LHCN-M2 (cell line): ENCODE measurements at regions not wholly inside any gene's neighbourhood (a gene's known extent, or its start where the extent isn't known, plus 50 kb on each side); places are given as distances from the start of the nearest gene placed in this dataset.
"Not testable (repeated sequence)": the region's sequence is repeated elsewhere in the genome, so short reads cannot be mapped to it uniquely, and the experiment has no call there.

Experiments
- DNase-seq: peaks from one replicate; pipeline ENCODE4 v3.0.0-alpha.2; 2012; ENCODE audit warnings: low read depth

DNA sequence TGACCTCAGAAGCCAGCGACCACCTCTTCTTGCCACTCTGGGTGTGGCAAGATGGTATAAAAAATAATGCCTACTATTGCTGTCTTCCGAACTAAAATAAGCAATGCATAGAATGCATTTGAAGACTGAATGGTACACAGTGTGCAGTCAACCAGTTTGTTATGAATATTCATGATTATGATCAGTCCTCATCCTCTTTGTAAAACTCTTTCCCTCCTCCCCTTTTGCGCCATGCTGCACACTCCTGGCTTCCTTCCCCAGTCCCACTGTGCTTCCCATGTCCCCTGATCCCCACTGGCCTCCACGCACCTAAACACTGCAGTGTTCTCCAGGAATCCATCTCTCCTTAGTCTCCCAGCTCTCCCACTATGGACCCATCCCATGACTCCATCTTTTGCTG is 348.0 kb downstream of the SOX9 start:
- no peak for DNase-seq

DNA sequence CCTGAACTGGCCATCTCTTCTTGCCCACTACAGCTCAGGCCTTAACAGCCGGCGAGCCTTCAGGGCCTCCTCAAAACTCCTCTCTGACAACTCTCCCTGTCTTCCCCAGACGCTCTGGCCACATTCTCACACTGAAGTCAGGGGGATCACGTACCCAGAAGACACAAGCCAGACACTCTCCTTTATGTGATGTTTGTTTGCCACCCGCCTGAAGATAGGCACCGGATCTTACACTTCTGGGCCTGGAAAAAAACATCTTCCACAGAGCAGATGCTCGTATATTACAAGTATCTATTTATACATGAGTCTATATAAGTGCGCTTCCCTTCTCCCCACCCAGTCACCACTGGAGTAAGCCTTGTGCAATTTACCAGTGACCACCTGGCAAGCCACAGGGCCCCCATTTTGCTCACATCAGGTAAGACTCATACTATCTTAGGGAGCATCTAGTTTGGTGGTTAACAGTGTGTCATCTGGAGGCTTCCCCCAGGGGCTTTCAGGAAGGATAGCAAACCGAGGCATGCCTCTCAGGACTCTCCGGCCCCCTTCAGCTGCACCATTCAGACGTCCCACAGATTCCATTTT is 349.4 kb downstream of the SOX9 start:
- DNase-seq = no peak

DNA sequence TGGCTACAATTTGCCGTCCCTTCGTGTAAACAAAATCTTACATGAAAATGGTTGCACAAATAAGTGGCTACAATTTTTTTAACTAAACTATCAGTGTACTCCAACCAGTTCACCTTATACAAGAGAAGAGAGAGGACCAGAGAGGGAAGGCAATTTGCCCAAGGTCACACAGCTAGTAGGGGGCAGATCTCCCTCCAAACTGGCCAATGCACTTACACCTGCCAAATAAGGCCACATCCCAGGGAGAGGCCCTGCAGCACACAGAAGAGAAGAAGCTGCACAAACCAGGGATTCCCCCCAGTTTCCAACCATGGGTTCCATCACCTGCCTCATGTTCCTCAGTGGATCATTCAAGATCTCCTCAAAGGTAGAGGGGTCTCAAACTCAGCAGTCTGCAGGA is 349.9 kb downstream of the SOX9 start:
- DNase-seq = no peak

DNA sequence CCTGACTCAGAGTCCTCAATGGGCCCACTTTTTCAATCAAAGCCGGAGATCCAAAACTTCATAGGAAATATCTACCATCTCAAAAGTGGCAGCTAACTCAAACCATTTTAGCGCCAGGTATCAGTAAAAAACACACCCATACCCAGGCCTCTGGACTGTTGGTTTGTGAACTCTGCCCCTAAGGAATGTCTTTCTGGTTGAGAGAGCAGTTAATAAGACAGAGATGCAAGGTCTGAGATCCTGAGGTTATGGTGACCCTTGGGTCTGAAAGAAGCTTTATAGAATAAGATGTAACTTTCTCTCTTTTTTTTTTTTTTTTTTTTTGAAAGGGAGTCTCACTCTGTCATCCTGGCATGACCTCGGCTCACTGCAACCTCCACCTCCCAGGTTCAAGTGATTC is 350.5 kb downstream of the SOX9 start:
- no peak for DNase-seq

DNA sequence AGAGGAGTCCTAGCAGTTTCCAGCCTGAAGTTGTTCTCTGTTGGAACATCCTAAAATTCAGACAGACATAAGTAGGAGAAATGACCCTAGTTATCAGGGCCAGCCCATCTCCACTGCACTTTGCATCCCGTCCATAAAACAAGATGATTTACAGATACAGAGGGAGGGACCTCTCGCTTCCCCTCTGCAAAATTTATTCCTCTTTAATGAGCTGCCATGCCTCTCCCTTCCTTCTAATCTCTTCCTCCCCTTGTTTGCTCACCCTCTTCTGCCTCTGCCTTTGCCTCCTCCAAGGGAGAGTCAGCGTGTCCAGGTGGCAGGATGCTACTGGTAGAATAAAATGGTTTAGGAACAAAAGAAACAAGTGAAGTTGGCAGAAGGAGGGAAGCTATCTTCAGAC is 351.3 kb downstream of the SOX9 start:
- DNase-seq = no peak

DNA sequence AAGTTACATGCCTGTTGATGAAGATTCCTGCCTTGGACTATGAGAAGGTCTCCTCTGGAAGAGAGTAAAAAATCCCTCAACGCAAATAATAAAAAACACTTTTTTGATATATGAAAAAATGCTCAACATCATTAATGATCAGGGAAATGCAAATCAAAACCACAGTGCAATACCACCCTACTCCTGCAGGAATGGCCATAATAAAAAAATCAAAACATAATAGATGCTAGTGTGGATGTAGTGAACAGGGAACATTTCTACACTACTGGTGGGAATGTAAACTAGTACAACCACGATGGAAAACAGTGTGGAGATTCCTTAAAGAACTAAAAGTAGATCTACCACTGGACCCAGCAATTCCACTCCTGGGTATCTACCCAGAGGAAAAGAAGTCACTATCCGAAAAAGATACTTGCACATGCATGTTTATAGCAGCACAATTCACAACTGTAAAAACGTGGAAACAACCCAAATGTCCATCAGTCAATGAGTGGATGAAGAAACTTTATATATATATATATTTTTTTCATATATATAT is 352.1 kb downstream of the SOX9 start:
- not testable (repeated sequence) for DNase-seq

DNA sequence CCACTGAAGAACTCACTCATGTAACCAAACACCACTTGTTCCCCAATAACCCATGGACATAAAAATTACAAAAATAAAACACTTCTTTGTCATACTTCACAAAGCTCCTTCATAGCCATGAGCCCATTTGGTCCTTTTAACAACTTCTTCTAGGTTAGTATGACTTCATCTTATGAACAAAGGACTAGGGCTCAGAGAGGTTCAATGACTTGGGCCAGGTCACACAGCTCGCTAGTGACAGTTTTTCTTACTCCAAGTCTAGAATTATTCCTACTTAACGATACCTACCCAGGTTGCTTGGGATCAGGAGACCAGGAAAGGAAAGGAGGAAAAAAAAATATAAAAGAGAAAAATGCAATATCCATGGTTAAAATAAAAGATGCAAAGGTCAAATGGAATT is 353.4 kb downstream of the SOX9 start:
- no peak for DNase-seq

DNA sequence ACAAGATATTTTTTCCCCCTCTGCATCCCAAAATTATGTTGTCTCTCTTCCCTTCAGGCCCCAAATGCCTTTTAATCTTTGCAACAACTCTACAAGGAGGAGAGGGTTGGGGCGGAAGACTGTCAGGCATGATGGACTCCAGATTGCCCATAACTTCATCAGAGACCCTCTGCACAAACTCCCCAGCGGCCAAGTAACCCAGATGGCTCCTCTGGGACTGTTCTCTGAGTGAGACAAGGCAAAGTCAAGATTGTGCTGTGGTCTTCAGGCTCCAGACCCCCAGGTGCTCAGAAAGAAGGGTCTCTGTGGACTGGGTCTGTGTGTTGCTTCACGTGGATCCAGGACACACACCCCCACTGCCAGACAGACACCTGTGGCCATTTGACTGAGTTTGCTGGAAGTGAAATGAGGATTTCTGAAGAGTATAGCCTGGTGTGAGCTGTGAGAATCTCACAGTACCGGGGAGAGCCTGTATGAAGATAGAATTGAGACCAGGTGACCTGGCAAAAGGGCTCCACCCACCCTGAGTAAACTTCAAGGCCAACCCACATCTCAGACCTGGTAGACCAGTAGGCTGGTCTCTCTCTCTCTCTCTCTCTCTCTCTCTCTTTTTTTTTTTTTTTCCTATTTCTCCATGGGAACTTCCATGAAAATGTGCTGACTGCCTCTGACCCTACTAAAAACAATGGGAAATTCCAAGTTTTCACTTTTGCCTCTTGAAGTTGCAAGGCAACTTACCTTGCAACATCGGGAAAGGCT is 354.1 kb downstream of the SOX9 start:
- no peak for DNase-seq

DNA sequence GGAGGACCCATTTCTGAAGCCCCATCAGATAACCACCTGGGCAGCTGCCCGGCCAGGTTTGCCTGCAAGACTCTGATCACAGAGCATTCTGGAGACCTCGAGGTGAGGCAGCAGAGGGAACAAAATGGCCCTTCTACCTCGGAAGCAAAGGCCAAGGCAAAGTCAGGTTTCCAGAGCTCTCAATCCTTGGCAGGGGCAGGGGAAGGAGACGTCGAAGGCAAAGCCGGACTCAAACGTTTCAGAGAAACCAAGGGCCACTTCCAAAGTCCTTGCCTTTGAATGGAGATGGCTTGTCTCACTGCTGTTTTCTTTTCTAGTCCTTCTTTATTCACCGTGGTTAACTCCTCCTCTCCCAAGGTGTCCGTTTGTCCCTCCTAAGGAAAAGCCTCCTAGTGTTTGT is 355.3 kb downstream of the SOX9 start:
- DNase-seq = no peak

DNA sequence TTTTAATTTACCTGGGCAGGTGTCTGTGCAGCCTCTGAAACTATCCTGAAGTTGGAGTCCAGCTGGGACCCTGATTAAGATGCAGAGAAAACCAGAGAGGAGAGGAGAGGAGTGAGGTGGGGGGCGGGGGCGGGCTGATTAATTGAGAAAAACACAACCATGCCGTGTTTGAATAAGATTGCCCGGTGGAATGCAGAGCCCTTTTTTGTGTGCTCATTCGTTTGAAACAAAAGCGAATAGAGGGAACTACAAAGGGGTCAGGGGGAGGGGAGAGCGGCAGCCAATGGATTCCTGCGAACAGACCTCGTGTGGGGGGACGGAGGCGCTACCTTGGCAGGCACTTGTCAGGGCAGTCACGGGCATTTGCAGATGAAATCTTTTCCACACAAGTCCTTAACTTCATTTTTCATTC is 355.8 kb downstream of the SOX9 start:
- DNase-seq = no peak

DNA sequence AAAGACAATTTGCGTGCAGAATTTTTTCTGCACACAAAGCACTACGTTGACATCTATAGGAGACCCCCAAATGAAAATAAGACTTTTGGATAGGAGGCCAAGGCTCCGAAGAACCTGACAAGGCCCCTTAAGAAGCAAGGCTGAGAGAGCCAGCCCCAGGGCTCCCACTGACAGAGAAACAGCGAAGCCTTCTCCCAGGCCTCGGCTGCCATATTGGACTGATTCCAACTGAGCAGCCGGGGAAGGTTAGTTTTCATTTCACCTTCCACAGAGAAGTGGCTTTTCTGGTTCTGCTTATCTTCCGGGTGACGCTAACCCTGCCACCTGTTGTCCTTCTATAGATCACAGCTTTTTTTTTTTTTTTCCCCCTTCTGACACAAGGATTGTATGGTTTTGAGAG is 356.7 kb downstream of the SOX9 start:
- no peak for DNase-seq

DNA sequence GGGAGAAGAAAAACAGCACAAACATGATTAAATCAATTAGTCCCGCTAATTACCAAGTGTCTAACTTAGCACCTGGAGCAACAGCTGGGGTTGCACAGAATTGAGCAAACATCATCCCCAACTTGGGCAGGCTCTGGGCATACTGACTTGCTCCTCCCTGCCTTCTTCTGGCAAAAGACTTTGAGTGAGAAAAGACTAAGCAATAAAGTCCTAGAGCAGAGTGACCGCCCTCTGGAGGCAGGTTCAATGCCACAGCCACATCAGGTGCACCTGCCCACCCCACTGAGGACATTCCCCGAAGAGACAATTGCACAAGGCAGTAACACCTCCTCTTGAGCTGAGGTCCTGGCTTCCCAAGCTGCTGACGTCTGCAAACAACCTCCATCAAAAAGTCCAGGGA is 358.3 kb downstream of the SOX9 start:
- DNase-seq = no peak

DNA sequence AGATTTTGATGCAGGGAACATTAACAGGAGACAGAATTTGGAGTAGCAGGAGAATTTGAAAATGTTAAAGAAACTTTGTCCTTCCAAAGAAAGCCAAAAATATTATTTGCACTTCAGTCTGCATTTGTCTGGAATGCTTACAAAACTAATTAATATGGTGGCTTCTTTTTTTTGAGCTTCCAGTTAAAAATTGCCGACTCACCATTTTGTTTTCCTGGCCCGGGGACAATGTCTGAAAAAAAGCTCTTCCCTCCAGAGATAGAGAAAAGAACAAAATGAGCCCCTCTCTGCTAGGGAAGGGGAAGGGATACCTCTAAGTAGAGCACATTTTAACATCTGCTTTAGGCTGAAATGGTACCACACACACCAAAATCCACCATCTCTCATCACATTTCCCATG is 360.8 kb downstream of the SOX9 start:
- DNase-seq = no peak

DNA sequence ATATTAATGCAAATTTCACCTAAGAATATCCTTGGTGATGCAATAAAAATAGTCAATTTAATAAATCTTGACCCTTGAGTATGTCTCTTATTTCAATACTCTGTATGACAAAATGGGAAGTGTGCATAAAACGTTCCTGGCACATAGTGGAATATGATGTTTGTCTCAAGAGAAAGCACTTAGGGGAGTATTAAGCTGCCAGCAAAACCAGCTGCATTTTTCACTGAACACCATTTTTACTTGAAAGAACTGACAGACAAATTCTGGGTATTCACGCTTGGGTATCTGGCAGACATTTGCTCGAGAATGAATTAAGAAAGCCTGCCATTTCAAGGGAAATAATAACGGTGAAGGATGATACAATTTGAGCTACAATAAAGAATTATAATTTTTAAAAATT is 364.8 kb downstream of the SOX9 start:
- no peak for DNase-seq

DNA sequence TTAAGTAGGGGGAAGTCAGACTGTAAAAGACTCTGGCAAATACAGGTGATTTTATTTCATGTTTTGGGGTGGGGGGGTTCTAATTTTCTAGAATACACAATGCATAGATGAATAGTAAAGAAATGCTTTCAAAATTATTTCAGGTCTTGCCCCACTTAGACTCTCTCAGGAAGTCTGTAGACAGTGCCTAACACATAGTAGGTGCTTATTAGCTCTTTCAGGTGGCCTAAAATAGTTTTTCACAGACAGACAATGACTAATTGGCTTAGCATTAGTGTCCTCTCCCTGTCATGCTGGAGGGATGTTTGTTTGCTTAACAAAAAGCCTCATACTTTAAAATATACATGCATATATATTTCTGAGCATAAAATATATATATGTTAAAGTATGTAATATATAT is 366.0 kb downstream of the SOX9 start:
- no peak for DNase-seq

DNA sequence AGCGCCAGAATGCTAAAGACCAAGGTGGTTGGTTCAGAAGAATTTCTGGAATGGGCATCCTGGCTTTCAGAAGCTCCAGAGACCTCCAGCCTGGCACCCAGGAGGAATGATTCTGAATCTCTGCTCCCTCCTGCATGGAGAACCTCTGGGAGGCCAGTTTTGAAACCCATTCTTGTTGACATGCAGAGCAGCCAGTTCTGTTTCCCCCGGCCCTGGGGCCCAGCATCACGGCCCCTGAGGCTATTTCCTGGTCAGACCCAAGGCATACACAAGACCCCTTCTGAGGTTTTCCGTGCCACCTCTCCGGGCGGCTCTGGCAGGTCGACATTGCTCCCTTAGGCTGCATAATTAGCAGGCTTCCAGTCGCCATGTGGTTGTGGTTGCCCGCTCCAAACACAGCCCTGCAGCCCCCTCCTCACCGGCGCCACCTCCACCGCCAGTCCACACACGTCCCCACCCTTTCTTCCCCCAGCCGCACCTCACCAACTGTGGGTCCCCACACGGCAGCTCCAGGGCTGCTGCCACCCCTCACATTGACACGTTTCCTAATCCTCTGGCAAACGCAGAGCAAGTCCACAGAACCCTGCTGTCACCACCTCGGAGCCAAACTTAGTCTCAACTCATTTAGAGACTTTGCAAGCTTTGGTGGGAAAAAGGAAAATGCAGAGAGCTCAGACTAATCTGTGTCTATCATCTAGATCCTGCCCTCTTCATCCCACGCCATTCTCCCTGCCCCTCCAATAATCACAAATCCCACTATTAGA is 367.1 kb downstream of the SOX9 start:
- DNase-seq = no peak

DNA sequence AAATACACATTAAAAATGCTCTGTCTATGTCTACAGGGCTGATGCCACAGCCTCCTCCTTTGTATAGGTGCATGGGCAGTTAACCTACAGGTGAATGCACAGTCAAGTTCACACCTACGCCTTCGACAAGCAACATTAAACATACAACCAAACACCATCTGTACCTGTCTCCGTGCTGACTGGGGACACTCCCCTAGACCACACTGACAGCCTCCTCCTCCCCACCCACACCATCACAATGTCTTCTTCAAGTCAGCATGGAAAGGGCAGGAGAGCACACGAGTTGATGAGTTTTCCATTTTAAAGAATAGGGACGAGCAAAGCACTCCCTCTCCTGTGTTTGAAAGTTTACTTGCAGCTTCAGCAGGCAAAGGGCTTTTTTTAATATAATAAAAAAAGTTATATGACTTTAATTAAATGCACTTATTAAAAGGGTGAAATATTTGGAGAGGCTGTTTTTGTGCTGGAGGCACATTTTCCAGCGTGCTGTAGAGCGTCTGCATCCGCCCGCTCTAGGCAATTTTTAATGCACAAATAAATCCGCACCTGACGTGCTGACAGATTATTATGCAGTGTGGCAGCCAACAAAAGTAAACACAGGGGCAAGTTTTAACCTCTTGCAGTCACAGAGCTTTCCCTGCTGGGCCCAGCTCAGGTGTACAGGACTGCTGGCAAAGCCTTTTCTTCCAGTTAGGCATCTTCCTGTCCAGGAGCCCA is 367.9 kb downstream of the SOX9 start:
- DNase-seq = no peak

DNA sequence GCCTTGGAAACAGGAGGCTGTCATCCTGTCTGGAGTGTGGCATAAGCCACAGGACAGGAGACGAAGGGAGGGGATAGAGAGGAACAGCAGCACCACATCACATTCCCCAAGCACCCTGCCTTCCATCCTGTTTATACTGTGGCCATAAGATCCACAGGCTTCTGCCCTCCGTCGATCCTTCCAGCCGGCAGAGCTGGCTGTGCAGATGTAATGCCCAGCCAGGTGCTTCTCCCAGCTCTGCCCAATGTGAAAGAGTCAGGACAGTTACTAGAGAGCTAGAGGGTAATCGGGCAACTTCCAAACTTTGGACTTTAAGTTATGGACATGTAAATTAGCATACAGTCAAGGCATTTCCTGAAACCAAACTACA is 368.4 kb downstream of the SOX9 start:
- DNase-seq = no peak

DNA sequence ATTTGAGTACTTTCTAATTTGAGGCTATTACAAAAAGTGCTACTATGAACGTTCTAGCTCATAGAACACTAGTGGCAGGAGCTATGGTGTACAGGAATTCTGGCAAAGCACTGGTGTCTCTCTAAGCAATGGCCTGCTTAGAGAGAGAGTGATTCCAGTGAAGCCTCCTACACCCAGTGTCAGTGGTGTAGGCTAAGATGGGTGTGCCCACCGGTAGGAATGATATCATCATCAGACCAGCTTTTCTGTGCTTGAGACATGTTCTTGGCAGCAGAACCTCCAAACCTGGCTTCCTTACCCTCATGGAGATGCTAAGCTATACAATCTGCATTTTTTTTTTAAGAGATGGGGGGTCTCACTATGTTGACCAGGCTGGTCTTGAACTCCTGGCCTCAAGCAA is 370.3 kb downstream of the SOX9 start:
- DNase-seq = no peak

DNA sequence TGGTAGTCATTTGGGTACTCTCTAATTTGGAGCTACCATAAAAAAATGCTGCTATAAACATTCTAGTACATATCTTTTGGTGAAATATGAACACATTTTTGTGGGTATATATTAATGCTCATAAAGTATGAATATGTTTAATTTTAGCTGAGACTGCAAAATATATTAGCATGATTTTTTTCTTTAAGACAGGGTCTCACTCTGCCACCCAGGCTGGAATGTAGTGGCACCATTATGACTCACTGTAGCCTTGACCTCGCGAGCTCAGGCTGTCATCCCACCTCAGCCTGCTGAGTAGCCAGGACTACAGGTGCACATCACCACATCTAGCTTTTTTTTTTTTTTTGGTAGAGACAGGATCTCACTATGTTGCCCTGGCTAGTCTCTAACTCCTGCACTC is 371.7 kb downstream of the SOX9 start:
- DNase-seq = no peak

DNA sequence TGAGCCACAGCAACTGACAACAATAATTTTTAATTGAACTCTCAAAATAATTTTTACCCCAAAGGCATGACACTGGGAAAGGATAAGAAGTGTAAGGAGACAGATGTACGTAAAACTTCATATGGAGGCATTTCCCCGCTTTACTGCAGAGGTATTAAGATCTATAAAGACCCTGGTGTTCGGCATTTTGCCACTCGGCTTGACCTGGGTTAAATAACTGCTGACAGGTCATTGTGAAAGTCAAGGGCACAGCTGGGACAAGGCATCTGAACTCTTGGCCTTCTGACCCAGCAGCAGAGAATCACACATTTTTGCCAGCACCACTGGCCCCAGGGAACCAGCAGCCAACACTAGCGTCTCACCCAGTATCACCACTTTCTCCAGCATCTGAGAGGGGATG is 372.1 kb downstream of the SOX9 start:
- no peak for DNase-seq

DNA sequence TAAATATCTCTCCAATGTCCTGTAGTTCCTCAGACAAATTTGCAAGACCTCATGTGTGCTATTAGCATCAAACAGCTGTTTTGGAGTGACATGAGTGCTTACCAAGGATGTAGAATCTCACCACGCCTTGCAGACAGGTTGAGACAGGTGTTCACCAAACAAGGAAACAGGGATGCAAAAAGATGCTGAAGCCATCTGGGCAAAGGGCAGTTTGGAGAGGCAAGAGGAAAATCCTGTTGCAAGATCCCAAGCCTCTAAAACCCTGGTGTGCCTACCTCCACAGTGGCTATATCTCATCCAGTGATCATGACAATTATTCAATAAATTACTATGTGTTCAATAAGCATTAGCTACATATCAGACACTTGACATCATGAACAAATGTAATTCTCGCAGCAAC is 373.7 kb downstream of the SOX9 start:
- no peak for DNase-seq
